22Rv1 (cell line): ENCODE measurements at regions not wholly inside any gene's neighbourhood (a gene's known extent, or its start where the extent isn't known, plus 50 kb on each side); places are given as distances from the start of the nearest gene placed in this dataset.

ENCODE experiments used
- ZFX ChIP-seq: fragments of 450-650 bp; IDR thresholded peaks from 2 replicates; pipeline ENCODE4 v1.6.1; 2017; ENCODE audit warnings: antibody characterized with exemption, borderline replicate concordance
- TF ChIP-seq, protein P1 (sequence below): fragments of 450-650 bp; IDR thresholded peaks from 2 replicates; pipeline ENCODE4 v1.5.1; 2017; ENCODE audit warnings: mild to moderate bottlenecking

DNA sequence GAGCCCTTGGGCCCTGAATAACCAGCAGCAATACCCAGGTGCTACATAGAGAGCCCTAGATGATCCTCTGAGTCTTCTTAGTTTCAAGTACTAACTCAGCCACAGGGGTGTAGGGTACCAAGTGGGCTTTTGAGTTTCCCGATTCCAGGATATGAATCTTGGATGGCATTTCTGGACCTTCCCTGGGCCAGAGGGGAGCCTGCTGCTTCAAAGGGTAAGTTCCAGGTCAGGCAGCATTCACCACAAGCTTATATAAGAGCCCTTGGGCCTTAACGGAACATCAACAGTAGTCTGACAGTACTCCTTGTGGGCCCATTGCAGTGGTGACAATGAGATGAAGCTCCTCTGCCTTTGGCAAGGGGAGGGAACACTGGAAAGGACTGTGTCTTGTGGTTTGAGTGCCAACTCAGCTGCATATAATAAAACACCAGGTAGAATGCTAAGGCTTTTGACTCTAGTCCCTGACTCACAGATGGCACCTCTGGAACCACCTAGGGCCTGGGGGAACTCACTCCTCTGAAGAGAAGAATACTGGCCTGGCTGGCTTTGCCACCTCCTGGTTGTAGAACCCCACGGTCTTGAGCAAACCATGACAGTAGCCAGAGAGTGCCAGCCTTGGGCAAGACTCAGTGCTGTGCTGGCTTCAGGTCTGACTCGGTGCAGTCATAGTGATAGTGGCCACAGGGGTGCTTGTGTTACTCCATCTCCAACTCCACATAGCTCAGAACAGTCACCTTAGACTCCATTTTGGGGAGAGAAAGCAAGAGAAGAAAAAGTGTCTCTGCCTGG lies 235.7 kb downstream of the AKAIN1 start:
- TF ChIP-seq, protein P1, sequence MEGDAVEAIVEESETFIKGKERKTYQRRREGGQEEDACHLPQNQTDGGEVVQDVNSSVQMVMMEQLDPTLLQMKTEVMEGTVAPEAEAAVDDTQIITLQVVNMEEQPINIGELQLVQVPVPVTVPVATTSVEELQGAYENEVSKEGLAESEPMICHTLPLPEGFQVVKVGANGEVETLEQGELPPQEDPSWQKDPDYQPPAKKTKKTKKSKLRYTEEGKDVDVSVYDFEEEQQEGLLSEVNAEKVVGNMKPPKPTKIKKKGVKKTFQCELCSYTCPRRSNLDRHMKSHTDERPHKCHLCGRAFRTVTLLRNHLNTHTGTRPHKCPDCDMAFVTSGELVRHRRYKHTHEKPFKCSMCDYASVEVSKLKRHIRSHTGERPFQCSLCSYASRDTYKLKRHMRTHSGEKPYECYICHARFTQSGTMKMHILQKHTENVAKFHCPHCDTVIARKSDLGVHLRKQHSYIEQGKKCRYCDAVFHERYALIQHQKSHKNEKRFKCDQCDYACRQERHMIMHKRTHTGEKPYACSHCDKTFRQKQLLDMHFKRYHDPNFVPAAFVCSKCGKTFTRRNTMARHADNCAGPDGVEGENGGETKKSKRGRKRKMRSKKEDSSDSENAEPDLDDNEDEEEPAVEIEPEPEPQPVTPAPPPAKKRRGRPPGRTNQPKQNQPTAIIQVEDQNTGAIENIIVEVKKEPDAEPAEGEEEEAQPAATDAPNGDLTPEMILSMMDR: no peak
- TF ChIP-seq ZFX: no peak
